ENCODE measurements at regions not wholly inside any gene's neighbourhood (a gene's known extent, or its start where the extent isn't known, plus 50 kb on each side); places are given as distances from the start of the nearest gene placed in this dataset.

DNA sequence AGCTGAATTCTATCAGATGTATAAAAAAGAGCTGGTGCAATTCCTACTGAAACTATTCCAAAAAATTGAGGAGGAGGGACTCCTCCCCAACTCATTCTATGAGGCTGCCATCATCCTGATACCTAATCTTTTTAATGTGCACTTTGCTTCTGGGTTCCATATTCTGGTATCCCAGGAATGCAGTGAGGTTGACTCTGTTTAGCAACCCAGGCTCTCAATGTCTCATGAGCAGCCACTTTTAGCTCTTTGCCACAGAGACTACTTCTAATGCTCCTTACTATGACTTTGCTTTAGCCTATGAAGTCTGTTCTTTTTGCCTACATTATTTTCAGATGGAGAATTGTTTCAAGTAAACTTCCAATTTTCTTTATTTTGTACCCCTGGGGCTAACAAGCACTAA lies 185.5 kb upstream of the NRSN1 start:
- no peak for DNase-seq (ENCODE audit: low spot score)

- no peak for DNase-seq (ENCODE audit: low spot score)
Observed at GRCh38 chr6:23951691-23952090, 174.3 kb upstream of the NRSN1 start.

GRCh38 chr6:23952245-23952644 lies 173.8 kb upstream of the NRSN1 start:
- DNase-seq (ENCODE audit: low spot score) = no peak

DNA sequence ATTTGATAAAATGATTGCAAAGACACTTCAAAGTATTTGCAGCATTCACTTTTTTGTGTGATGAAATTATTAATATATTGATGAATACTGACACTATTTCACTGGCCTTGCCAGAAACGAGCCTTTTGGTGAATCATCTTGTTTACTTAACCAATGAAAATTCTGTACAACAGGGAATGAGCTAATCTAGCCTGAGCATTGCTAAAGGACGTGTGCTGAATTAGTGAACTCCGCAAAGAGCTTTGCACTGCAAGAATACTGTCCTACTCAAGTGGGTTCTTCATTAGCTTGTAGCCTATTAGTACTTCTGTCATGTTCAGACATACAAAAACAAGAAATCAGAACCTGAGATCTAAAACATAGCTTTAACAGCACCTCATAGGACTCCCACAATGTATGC lies 172.0 kb upstream of the NRSN1 start:
- no peak for DNase-seq (ENCODE audit: low spot score)

DNA sequence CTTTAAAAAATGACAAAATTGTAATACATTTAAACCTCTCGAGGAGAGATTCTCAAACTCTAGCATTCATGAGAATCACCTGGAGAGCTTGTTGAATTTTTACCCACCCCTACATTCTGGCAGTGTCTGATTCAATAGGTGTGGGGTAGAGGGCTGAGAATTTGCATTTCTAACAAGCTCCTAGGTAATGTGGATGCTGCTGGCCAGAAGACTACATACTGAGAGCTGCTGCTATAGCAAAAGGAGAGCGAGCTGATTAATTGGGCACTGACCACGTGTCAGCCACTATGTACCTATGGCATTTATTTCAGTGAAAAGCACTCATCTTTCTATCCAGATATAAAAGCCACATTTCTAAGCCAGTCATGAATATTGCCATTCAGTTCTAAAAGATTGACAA lies 169.0 kb upstream of the NRSN1 start:
- DNase-seq (ENCODE audit: low spot score) = no peak

- no peak for DNase-seq (ENCODE audit: low spot score)
Observed at GRCh38 chr6:23964865-23965264, 161.2 kb upstream of the NRSN1 start.

DNA sequence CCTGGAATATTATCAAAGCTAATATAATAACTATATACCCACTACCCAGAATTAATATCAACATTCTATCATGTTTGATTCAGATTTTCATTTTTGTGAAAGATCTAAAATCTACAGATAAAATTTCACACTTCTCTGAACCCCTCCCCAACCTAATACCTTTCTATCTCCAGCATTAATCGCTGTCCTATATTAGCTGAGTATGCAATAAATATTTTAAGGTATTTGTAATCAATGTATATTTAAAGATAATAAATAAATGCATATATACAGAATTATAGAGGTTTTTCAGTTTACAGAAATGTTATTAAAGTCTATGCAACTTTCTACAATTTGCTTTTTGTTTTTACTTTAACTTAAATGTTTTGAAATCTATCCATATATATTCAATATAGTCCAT lies 156.7 kb upstream of the NRSN1 start:
- DNase-seq (ENCODE audit: low spot score) = no peak

DNA sequence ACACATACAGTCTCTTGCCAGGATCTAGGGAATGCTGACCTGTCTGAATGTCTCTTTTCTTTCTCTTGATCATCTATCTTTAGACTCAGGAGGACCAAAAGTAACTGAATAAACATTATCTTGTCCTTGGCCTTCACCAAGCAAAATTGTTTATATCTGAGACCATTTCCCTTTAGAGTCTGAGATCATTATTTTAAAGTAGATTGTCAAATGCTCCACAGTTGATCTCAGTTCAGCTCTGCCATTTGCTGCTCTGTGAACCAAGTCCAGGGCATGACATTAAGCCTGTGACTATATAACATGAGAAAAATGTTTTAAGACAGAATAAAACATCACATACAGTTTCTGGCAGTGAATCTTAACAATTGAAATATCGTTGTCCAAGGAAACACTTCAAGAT lies 148.3 kb upstream of the NRSN1 start:
- no peak for DNase-seq (ENCODE audit: low spot score)

GRCh38 chr6:23980965-23981364 lies 145.1 kb upstream of the NRSN1 start:
- no peak for DNase-seq (ENCODE audit: low spot score)

GRCh38 chr6:23981923-23982322 lies 144.1 kb upstream of the NRSN1 start:
- DNase-seq (ENCODE audit: low spot score) = no peak

GRCh38 chr6:23983735-23984134 lies 142.3 kb upstream of the NRSN1 start:
- DNase-seq (ENCODE audit: low spot score) = no peak

GRCh38 chr6:23985015-23985414 lies 141.0 kb upstream of the NRSN1 start:
- DNase-seq (ENCODE audit: low spot score) = no peak

- DNase-seq (ENCODE audit: low spot score) = no peak
Observed at GRCh38 chr6:23989885-23990533, 136.0 kb upstream of the NRSN1 start.

DNA sequence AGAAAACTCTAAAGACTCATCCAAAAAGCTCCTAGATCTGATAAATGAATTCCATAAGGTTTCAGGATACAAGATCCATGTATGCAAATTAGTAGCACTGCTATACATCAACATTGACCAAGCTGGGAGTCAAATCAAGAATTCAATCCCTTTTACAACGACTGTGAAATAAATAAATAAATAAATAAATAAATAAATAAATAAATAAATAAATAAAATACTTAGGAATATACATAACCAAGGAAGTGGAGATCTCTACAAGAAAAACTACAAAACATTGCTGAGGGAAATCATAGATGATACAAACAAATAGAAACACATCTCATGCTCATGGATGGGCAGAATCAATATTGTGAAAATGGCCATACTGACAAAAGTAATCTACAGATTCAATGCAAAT lies 132.0 kb upstream of the NRSN1 start:
- DNase-seq (ENCODE audit: low spot score) = no peak

GRCh38 chr6:24004062-24004461 lies 122.0 kb upstream of the NRSN1 start:
- DNase-seq (ENCODE audit: low spot score) = no peak

- no peak for DNase-seq (ENCODE audit: low spot score)
Observed at GRCh38 chr6:24004659-24005058, 121.4 kb upstream of the NRSN1 start.

DNA sequence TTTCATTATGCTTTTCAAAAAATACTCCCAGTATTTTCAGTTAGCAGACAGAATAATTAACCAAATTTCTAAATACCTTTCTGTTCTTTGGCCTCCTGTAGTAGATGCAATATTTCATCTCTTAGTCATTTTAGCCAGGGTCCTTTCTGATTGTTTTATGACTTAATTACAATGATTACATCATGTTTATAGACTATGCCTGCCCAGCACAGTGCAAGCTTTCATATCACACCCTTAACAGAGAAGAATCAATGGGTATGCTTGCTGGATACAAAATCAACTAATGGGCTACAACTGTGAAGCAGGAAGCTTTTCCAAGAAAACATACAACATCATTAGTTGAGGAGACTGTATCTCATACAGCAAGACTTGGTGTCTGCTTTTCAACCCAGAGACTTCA lies 119.8 kb upstream of the NRSN1 start:
- no peak for DNase-seq (ENCODE audit: low spot score)

GRCh38 chr6:24009319-24009718 lies 116.7 kb upstream of the NRSN1 start:
- no peak for DNase-seq (ENCODE audit: low spot score)

GRCh38 chr6:24010133-24010532 lies 115.9 kb upstream of the NRSN1 start:
- no peak for DNase-seq (ENCODE audit: low spot score)

DNA sequence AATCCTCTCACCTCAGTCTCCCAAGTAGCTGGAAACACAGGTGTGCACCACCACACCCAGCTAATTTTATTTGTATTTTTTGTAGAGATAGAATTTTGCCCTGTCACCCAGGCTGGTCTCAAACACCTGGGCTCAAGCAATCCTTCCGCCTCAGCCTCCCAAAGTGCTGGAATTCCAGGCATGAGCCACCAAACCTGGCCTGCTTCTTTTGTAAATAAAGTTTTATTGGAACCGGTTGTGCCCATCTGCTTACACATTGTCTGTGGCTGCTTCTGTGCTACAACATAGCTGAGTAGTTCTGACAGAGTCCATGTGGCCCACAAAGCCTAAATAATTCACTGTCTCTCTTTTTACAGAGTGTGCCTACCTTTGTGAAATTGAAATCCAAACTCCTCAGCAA lies 109.7 kb upstream of the NRSN1 start:
- no peak for DNase-seq (ENCODE audit: low spot score)

DNA sequence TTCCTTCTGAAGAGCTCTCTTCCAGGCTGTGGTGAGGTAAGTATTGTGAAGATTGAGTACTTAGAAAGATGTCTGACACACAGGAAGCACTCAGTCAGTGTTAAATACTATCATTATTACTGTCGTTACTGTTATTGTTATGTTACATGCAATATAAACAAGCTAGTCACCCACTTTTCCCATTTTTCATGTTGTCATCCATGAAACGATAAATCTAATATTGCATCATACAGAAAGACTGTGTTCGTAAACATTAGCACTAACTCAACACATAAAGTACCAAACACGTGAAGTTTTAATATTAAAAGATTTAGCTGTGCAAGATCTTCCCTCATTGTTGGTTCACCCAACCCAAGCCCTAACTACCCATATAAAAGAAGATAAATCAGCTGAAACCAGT lies 109.2 kb upstream of the NRSN1 start:
- DNase-seq (ENCODE audit: low spot score) = no peak

- DNase-seq (ENCODE audit: low spot score) = no peak
Observed at GRCh38 chr6:24019393-24019792, 106.6 kb upstream of the NRSN1 start.

DNA sequence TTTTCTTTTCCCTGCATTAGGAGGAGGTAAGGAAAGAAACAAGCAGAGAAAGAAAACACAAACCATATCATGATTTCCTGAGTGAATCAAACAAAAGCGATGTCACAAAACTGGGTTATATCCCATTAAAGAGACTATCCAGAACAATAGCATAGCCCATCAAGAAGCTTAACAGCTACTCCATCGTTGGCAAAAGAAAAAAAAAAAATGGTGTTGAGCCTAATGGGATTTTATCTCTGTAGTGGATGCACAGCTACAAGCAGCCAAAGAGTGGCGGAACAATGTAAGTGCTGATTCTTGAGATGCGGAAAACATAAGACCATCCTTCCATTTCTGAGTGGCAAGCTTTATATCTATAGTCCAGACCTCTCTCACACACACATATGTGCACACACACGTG lies 106.2 kb upstream of the NRSN1 start:
- no peak for DNase-seq (ENCODE audit: low spot score)

GRCh38 chr6:24026050-24026449 lies 100.0 kb upstream of the NRSN1 start:
- no peak for DNase-seq (ENCODE audit: low spot score)

DNA sequence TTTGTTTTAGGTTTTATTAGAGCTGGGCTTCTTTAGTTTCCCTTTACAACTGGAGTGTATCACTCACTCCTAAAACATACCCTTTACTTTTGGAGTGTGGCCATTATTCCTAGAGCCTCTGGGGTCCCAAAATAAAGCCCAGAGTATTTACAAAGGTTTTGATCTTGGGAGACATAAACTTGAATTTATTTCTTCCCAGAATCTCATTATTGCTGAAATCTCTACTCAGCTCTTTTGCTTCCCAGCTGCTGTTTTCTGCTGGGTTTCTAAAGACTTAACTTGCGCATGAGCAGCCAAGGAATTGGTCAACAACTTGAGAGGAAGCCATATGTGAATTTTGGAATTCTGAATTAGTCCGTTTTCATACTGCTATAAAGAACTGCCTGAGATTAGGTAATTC lies 94.5 kb upstream of the NRSN1 start:
- DNase-seq (ENCODE audit: low spot score) = no peak

Data from kidney capillary endothelial cell (primary cell).